ENCODE measurements at regions not wholly inside any gene's neighbourhood (a gene's known extent, or its start where the extent isn't known, plus 50 kb on each side); places are given as distances from the start of the nearest gene placed in this dataset.

- TF ChIP-seq GABPA (IDR thresholded peaks at IDR 0.05; ENCODE audit: low read depth) (no peak), CTCF (IDR thresholded peaks at IDR 0.05; ENCODE audit: insufficient read depth, low read length) (no peak)
These were observed 231.6 kb downstream of the SNRPN start for GRCh38 chr15:25186411-25186810.

Measured in HL-60 (cell line).